CD8-positive, alpha-beta memory T cell (primary cell): ENCODE measurements at regions not wholly inside any gene's neighbourhood (a gene's known extent, or its start where the extent isn't known, plus 50 kb on each side); places are given as distances from the start of the nearest gene placed in this dataset.

Source experiments
- CTCF ChIA-PET: fragments of 350-600 bp; sonication (Branson Sonifier 250); formaldehyde crosslinking; loops from one replicate; lab custom pipeline; 2021; ENCODE audit warnings: antibody characterized with exemption; lab: Charles Lee
- POLR2A ChIA-PET: fragments of 350-600 bp; sonication (Branson Sonifier 250); formaldehyde crosslinking; loops from one replicate; lab custom pipeline; 2021; ENCODE audit warnings: antibody characterized with exemption; lab: Charles Lee
- DNase-seq, 5 donors: peaks; one replicate each; pipeline versions ENCODE4 v3.0.0 to v3.0.0-alpha.2; 2020 to 2022; ENCODE audit warnings: mixed read lengths in 1 of 5
- H3K27ac ChIP-seq: one replicate; pipeline ENCODE4 v1.7.0; 2013; ENCODE audit warnings: low read depth, mild to moderate bottlenecking, low read length, moderate library complexity
- H3K27me3 ChIP-seq: 2 replicates; pipeline ENCODE4 v1.7.0; 2013; ENCODE audit warnings: low read length, mild to moderate bottlenecking; ENCODE audit not compliant: insufficient read depth, poor library complexity, severe bottlenecking
- H3K36me3 ChIP-seq: 2 replicates; pipeline ENCODE4 v1.7.0; 2013; ENCODE audit warnings: mild to moderate bottlenecking, low read length, moderate library complexity; ENCODE audit not compliant: insufficient read depth
- H3K4me1 ChIP-seq: 2 replicates; pipeline ENCODE4 v1.7.0; 2013; ENCODE audit warnings: mild to moderate bottlenecking, low read length, moderate library complexity; ENCODE audit not compliant: insufficient read depth
- H3K4me3 ChIP-seq: 2 replicates; pipeline ENCODE4 v1.7.0; 2013; ENCODE audit warnings: mild to moderate bottlenecking, low read length
- H3K9me3 ChIP-seq: 2 replicates; pipeline ENCODE4 v1.7.0; 2013; ENCODE audit warnings: mild to moderate bottlenecking, low read length
- H3K27ac Mint-ChIP-seq, 8 donors: one replicate each; pipeline ENCODE4 v1.8.0; 2020 to 2021; ENCODE audit warnings: mixed read lengths in 8 of 8, mild to moderate bottlenecking in 6 of 8, inconsistent platforms in 3 of 8, moderate library complexity in 3 of 8
- H3K27me3 Mint-ChIP-seq, 2 donors: one replicate each; pipeline ENCODE4 v1.8.0; 2020 to 2021; ENCODE audit warnings: mixed read lengths in 2 of 2, mild to moderate bottlenecking in 1 of 2, moderate library complexity in 1 of 2
- H3K36me3 Mint-ChIP-seq, 3 donors: one replicate each; pipeline ENCODE4 v1.8.0; 2020 to 2021; ENCODE audit warnings: mixed read lengths in 3 of 3, inconsistent platforms in 1 of 3, mild to moderate bottlenecking in 1 of 3
- H3K4me1 Mint-ChIP-seq, 3 donors: one replicate each; pipeline ENCODE4 v1.8.0; 2020 to 2021; ENCODE audit warnings: mixed read lengths in 3 of 3, inconsistent platforms in 1 of 3, mild to moderate bottlenecking in 1 of 3
- H3K4me3 Mint-ChIP-seq, 7 donors: one replicate each; pipeline ENCODE4 v1.8.0; 2020 to 2021; ENCODE audit warnings: mixed read lengths in 7 of 7, mild to moderate bottlenecking in 6 of 7, moderate library complexity in 4 of 7, inconsistent platforms in 2 of 7
- H3K9me3 Mint-ChIP-seq, 5 donors: one replicate each; pipeline ENCODE4 v1.8.0; 2020 to 2022; ENCODE audit warnings: mixed read lengths in 5 of 5, mild to moderate bottlenecking in 3 of 5, moderate library complexity in 2 of 5, inconsistent platforms in 1 of 5

GRCh38 chr11:128238521-128239265 lies 348.7 kb downstream of the ETS1 start:
- Mint-ChIP-seq H3K4me1 (peaks cover 14 to 19% (median 17%) of the 10 kb centered on the region in 3 donors), H3K9me3 (no peaks in the 10 kb centered on the region), H3K27ac (peak overlapping the region in 5 of 8 donors; percentile 9 to 80 (median 49)), H3K27me3 (no peaks in the 10 kb centered on the region), H3K36me3 (no peaks in the 10 kb centered on the region), H3K4me3 (peak overlapping the region in 2 of 7 donors; percentile 1 to 19)
- Histone ChIP-seq H3K4me3 (no peak overlapping the region), H3K9me3 (no peaks in the 10 kb centered on the region), H3K27ac (no peak overlapping the region), H3K27me3 (no peaks in the 10 kb centered on the region), H3K4me1 (no peaks in the 10 kb centered on the region), H3K36me3 (no peaks in the 10 kb centered on the region)
- ChIA-PET POLR2A (interaction anchor here (0.7 kb wide), 1 partner anchor 291 kb away, joined by 3 read pairs; no protein-coding TSS in a partner anchor), CTCF (no interaction called here)
- no peak for DNase-seq

GRCh38 chr11:128236506-128237498 lies 350.6 kb downstream of the ETS1 start:
- CTCF ChIA-PET = interaction anchor here (1.1 kb wide), 1 partner anchor 594 kb away, joined by 3 read pairs; no protein-coding TSS in a partner anchor
- POLR2A ChIA-PET = interaction anchor here (0.6 kb wide), 1 partner anchor 467 kb away, joined by 18 read pairs; no protein-coding TSS in a partner anchor
- H3K27me3 ChIP-seq = no peaks in the 10 kb centered on the region
- H3K4me1 ChIP-seq = no peaks in the 10 kb centered on the region
- H3K27ac ChIP-seq = no peak overlapping the region
- Mint-ChIP-seq H3K4me1 (peaks cover 14 to 19% (median 17%) of the 10 kb centered on the region in 3 donors), H3K27me3 (no peaks in the 10 kb centered on the region), H3K9me3 (peaks cover 0 to 2% (median 0%) of the 10 kb centered on the region in 5 donors), H3K27ac (no peak overlapping the region), H3K4me3 (no peak overlapping the region), H3K36me3 (no peaks in the 10 kb centered on the region)
- H3K9me3 ChIP-seq = no peaks in the 10 kb centered on the region
- H3K4me3 ChIP-seq = no peak overlapping the region
- DNase-seq = no peak
- H3K36me3 ChIP-seq = no peaks in the 10 kb centered on the region

GRCh38 chr11:128235958-128236357 lies 351.4 kb downstream of the ETS1 start:
- H3K27ac ChIP-seq = no peak overlapping the region
- no peaks in the 10 kb centered on the region for H3K4me1 ChIP-seq
- Mint-ChIP-seq H3K36me3 (no peaks in the 10 kb centered on the region), H3K9me3 (peaks cover 0 to 2% (median 0%) of the 10 kb centered on the region in 5 donors), H3K27ac (no peak overlapping the region), H3K27me3 (no peaks in the 10 kb centered on the region), H3K4me1 (peaks cover 14 to 19% (median 17%) of the 10 kb centered on the region in 3 donors), H3K4me3 (no peak overlapping the region)
- H3K4me3 ChIP-seq = no peak overlapping the region
- ChIA-PET CTCF (interaction anchor here (1.1 kb wide), 1 partner anchor 595 kb away, joined by 3 read pairs; no protein-coding TSS in a partner anchor), POLR2A (interaction anchor here (0.7 kb wide), 1 partner anchor 139 kb away, joined by 3 read pairs; no protein-coding TSS in a partner anchor)
- H3K27me3 ChIP-seq = no peaks in the 10 kb centered on the region
- H3K36me3 ChIP-seq = no peaks in the 10 kb centered on the region
- DNase-seq = no peak
- H3K9me3 ChIP-seq = no peaks in the 10 kb centered on the region

- Histone ChIP-seq H3K4me3 (no peak overlapping the region), H3K36me3 (no peaks in the 10 kb centered on the region), H3K9me3 (no peaks in the 10 kb centered on the region), H3K27ac (no peak overlapping the region), H3K27me3 (no peaks in the 10 kb centered on the region), H3K4me1 (no peaks in the 10 kb centered on the region)
- Mint-ChIP-seq H3K9me3 (peaks cover 0 to 2% (median 0%) of the 10 kb centered on the region in 5 donors), H3K27ac (no peak overlapping the region), H3K4me1 (peaks cover 14 to 19% (median 17%) of the 10 kb centered on the region in 3 donors), H3K27me3 (no peaks in the 10 kb centered on the region), H3K36me3 (no peaks in the 10 kb centered on the region), H3K4me3 (no peak overlapping the region)
- ChIA-PET CTCF (interaction anchor here (1.1 kb wide), 1 partner anchor 596 kb away, joined by 3 read pairs; no protein-coding TSS in a partner anchor), POLR2A (interaction anchor here (0.7 kb wide), 1 partner anchor 140 kb away, joined by 3 read pairs; no protein-coding TSS in a partner anchor)
- no peak for DNase-seq
Observed at GRCh38 chr11:128235426-128235825, 351.9 kb downstream of the ETS1 start.

- H3K9me3 Mint-ChIP-seq = peaks cover 0 to 2% (median 0%) of the 10 kb centered on the region in 5 donors
- H3K36me3 Mint-ChIP-seq = no peaks in the 10 kb centered on the region
- no peak for DNase-seq
- ChIA-PET POLR2A (interaction anchor here (0.7 kb wide), 1 partner anchor 1780 kb away, joined by 4 read pairs; no protein-coding TSS in a partner anchor), CTCF (no interaction called here)
- H3K27me3 Mint-ChIP-seq = no peaks in the 10 kb centered on the region
- Histone ChIP-seq H3K9me3 (no peaks in the 10 kb centered on the region), H3K27ac (no peak overlapping the region), H3K36me3 (no peaks in the 10 kb centered on the region), H3K4me3 (no peak overlapping the region), H3K4me1 (no peaks in the 10 kb centered on the region), H3K27me3 (no peaks in the 10 kb centered on the region)
- H3K4me3 Mint-ChIP-seq = no peak overlapping the region
- no peak overlapping the region for H3K27ac Mint-ChIP-seq
- H3K4me1 Mint-ChIP-seq = peaks cover 13 to 14% (median 13%) of the 10 kb centered on the region in 3 donors
Observed at GRCh38 chr11:128234143-128234542, 353.2 kb downstream of the ETS1 start.

GRCh38 chr11:128232588-128232987 lies 354.8 kb downstream of the ETS1 start:
- DNase-seq = no peak
- Histone ChIP-seq H3K4me1 (no peaks in the 10 kb centered on the region), H3K4me3 (no peak overlapping the region), H3K9me3 (no peaks in the 10 kb centered on the region), H3K36me3 (no peaks in the 10 kb centered on the region), H3K27me3 (no peaks in the 10 kb centered on the region), H3K27ac (no peak overlapping the region)
- no peaks in the 10 kb centered on the region for H3K27me3 Mint-ChIP-seq
- no peaks in the 10 kb centered on the region for H3K4me1 Mint-ChIP-seq
- no peaks in the 10 kb centered on the region for H3K36me3 Mint-ChIP-seq
- peaks cover 0 to 2% (median 0%) of the 10 kb centered on the region in 5 donors for H3K9me3 Mint-ChIP-seq
- H3K4me3 Mint-ChIP-seq = no peak overlapping the region
- ChIA-PET POLR2A (no interaction called here), CTCF (no interaction called here)
- H3K27ac Mint-ChIP-seq = peak overlapping the region in 1 of 8 donors; percentile 13

- H3K27ac ChIP-seq = no peak overlapping the region
- H3K27me3 ChIP-seq = no peaks in the 10 kb centered on the region
- H3K27me3 Mint-ChIP-seq = no peaks in the 10 kb centered on the region
- H3K9me3 ChIP-seq = no peaks in the 10 kb centered on the region
- no peaks in the 10 kb centered on the region for H3K36me3 Mint-ChIP-seq
- H3K4me1 Mint-ChIP-seq = no peaks in the 10 kb centered on the region
- H3K9me3 Mint-ChIP-seq = peaks cover 0 to 2% (median 0%) of the 10 kb centered on the region in 5 donors
- H3K36me3 ChIP-seq = no peaks in the 10 kb centered on the region
- no peaks in the 10 kb centered on the region for H3K4me1 ChIP-seq
- H3K27ac Mint-ChIP-seq = no peak overlapping the region
- no peak overlapping the region for H3K4me3 ChIP-seq
- ChIA-PET CTCF (no interaction called here), POLR2A (no interaction called here)
- no peak overlapping the region for H3K4me3 Mint-ChIP-seq
- DNase-seq = no peak
Observed at GRCh38 chr11:128231845-128232410, 355.4 kb downstream of the ETS1 start.
